DOHH2 (cell line): ENCODE measurements at regions not wholly inside any gene's neighbourhood (a gene's known extent, or its start where the extent isn't known, plus 50 kb on each side); places are given as distances from the start of the nearest gene placed in this dataset.

Experiments
- EZH2phosphoT487 ChIP-seq: fragments of 200-600 bp; sonication (generic); IDR thresholded peaks from 2 replicates; pipeline ENCODE4 v1.6.1; 2017; ENCODE audit warnings: borderline replicate concordance, mild to moderate bottlenecking, antibody characterized with exemption, low read length, moderate library complexity, mixed read lengths
- TF ChIP-seq, protein P1 (sequence below): fragments of 200-600 bp; sonication (generic); IDR thresholded peaks from one replicate; pipeline ENCODE4 v1.5.1; 2014; ENCODE audit warnings: antibody characterized with exemption, mild to moderate bottlenecking, low read depth, low read length; ENCODE audit not compliant: poor library complexity, severe bottlenecking

DNA sequence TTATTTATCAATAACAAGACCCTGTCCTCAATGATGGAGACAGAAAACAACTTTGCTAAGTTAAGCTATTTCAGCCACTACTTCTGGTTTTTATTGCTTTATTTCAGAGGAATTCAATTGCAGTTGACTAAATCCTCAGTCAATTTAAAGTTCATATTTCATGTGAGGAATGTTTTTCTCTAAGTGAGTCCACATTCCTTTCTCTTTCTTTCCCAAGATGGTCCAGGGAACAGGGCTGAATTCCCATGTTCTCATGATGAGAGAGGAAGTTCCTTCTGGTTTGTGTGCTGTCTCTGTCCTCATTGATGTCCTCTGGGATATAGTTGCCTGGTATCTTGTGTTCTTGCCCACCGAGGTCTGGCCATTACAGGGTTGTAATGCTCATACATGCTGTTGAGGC is 117.2 kb downstream of the SLIT2 start:
- TF ChIP-seq, protein P1, sequence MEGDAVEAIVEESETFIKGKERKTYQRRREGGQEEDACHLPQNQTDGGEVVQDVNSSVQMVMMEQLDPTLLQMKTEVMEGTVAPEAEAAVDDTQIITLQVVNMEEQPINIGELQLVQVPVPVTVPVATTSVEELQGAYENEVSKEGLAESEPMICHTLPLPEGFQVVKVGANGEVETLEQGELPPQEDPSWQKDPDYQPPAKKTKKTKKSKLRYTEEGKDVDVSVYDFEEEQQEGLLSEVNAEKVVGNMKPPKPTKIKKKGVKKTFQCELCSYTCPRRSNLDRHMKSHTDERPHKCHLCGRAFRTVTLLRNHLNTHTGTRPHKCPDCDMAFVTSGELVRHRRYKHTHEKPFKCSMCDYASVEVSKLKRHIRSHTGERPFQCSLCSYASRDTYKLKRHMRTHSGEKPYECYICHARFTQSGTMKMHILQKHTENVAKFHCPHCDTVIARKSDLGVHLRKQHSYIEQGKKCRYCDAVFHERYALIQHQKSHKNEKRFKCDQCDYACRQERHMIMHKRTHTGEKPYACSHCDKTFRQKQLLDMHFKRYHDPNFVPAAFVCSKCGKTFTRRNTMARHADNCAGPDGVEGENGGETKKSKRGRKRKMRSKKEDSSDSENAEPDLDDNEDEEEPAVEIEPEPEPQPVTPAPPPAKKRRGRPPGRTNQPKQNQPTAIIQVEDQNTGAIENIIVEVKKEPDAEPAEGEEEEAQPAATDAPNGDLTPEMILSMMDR: no peak
- no peak for TF ChIP-seq EZH2phosphoT487
